DOHH2 (cell line): ENCODE measurements at regions not wholly inside any gene's neighbourhood (a gene's known extent, or its start where the extent isn't known, plus 50 kb on each side); places are given as distances from the start of the nearest gene placed in this dataset.

ENCODE experiments used
- H3F3A ChIP-seq: fragments of 200-600 bp; sonication (generic), shearing (Covaris generic); 2 replicates; pipeline ENCODE4 v1.6.0; 2016; ENCODE audit warnings: antibody characterized with exemption, mild to moderate bottlenecking; ENCODE audit not compliant: control insufficient read depth, insufficient read depth
- H3K27ac ChIP-seq: fragments of 200-600 bp; sonication (generic); 2 replicates; pipeline ENCODE4 v1.5.1; 2014; ENCODE audit warnings: low read depth, mild to moderate bottlenecking, low read length, moderate library complexity
- H3K27me3 ChIP-seq: fragments of 200-600 bp; sonication (generic); 2 replicates; pipeline ENCODE4 v1.6.1; 2014; ENCODE audit warnings: mild to moderate bottlenecking, low read length, mixed read lengths; ENCODE audit not compliant: control insufficient read depth
- H3K36me3 ChIP-seq: fragments of 200-600 bp; sonication (generic); 2 replicates; pipeline ENCODE4 v1.6.1; 2014; ENCODE audit warnings: mild to moderate bottlenecking, low read length, moderate library complexity, mixed read lengths; ENCODE audit not compliant: control insufficient read depth
- H3K4me1 ChIP-seq: fragments of 200-600 bp; sonication (generic); 2 replicates; pipeline ENCODE4 v1.6.1; 2014; ENCODE audit warnings: mild to moderate bottlenecking, low read length, mixed read lengths; ENCODE audit not compliant: control insufficient read depth
- H3K4me2 ChIP-seq: fragments of 200-600 bp; sonication (generic); 2 replicates; pipeline ENCODE4 v1.6.0; 2014; ENCODE audit warnings: mild to moderate bottlenecking, low read length, moderate library complexity
- H3K4me3 ChIP-seq: fragments of 200-600 bp; sonication (generic); 2 replicates; pipeline ENCODE4 v1.5.1; 2014; ENCODE audit warnings: mild to moderate bottlenecking, low read length, mixed read lengths
- H3K79me2 ChIP-seq: fragments of 200-600 bp; sonication (generic); 2 replicates; pipeline ENCODE4 v1.6.1; 2014; ENCODE audit warnings: mild to moderate bottlenecking, low read length, mixed read lengths; ENCODE audit not compliant: control insufficient read depth
- H3K9me2 ChIP-seq: fragments of 200-600 bp; sonication (generic); replicated peaks from 2 replicates; pipeline ENCODE4 v1.6.1; 2014; ENCODE audit warnings: mild to moderate bottlenecking, low read length, mixed read lengths; ENCODE audit not compliant: control insufficient read depth
- H3K9me3 ChIP-seq: fragments of 200-600 bp; sonication (generic); 2 replicates; pipeline ENCODE4 v1.6.1; 2014; ENCODE audit warnings: antibody characterized with exemption, low read length, mixed read lengths; ENCODE audit not compliant: control insufficient read depth, insufficient read depth
- H4K20me1 ChIP-seq: fragments of 200-600 bp; sonication (generic); 2 replicates; pipeline ENCODE4 v1.6.0; 2014; ENCODE audit warnings: low read depth, mild to moderate bottlenecking, antibody characterized with exemption, low read length, moderate library complexity; ENCODE audit not compliant: control insufficient read depth, insufficient read depth
- CTCF ChIP-seq: fragments of 200-600 bp; sonication (generic); IDR thresholded peaks from one replicate; pipeline ENCODE4 v1.5.1; 2014; ENCODE audit warnings: antibody characterized with exemption, mild to moderate bottlenecking, low read depth, low read length; ENCODE audit not compliant: poor library complexity, severe bottlenecking
- EZH2phosphoT487 ChIP-seq: fragments of 200-600 bp; sonication (generic); IDR thresholded peaks from 2 replicates; pipeline ENCODE4 v1.6.1; 2017; ENCODE audit warnings: borderline replicate concordance, mild to moderate bottlenecking, antibody characterized with exemption, low read length, moderate library complexity, mixed read lengths

GRCh38 chr1:224499204-224499603 is 64.6 kb upstream of the WDR26 start:
- H3K4me1 ChIP-seq = peaks cover 44% of the 10 kb centered on the region
- H3K4me3 ChIP-seq = no peak overlapping the region
- no peak overlapping the region for H3K27ac ChIP-seq
- H3K79me2 ChIP-seq = no peaks in the 10 kb centered on the region
- no peak overlapping the region for H3K4me2 ChIP-seq
- TF ChIP-seq EZH2phosphoT487 (no peak), CTCF (no peak)
- H3K27me3 ChIP-seq = no peaks in the 10 kb centered on the region
- no peaks in the 10 kb centered on the region for H3K9me2 ChIP-seq
- H3F3A ChIP-seq = peaks cover 5% of the 10 kb centered on the region; the same call in 1 of the 2 replicates
- H3K36me3 ChIP-seq = no peaks in the 10 kb centered on the region
- H3K9me3 ChIP-seq = no peaks in the 10 kb centered on the region; the same call in 1 of the 2 replicates
- H4K20me1 ChIP-seq = no peaks in the 10 kb centered on the region

GRCh38 chr1:224500796-224501195 is 66.2 kb upstream of the WDR26 start:
- no peak overlapping the region for H3K27ac ChIP-seq

GRCh38 chr1:224501836-224502235 is 67.2 kb upstream of the WDR26 start:
- Histone ChIP-seq H3K4me2 (no peak overlapping the region), H3K27ac (no peak overlapping the region), H3K4me3 (no peak overlapping the region), H3K9me2 (no peaks in the 10 kb centered on the region), H3K27me3 (no peaks in the 10 kb centered on the region), H3K79me2 (no peaks in the 10 kb centered on the region), H3K4me1 (peaks cover 49% of the 10 kb centered on the region), H4K20me1 (no peaks in the 10 kb centered on the region), H3K9me3 (no peaks in the 10 kb centered on the region; the same call in 1 of the 2 replicates), H3F3A (peaks cover 10% of the 10 kb centered on the region; the same call in 1 of the 2 replicates), H3K36me3 (no peaks in the 10 kb centered on the region)
- TF ChIP-seq CTCF (no peak), EZH2phosphoT487 (no peak)

More at GRCh38 chr1:224500796-224501195, 66.2 kb upstream of the WDR26 start:
- H3K9me2 ChIP-seq = no peaks in the 10 kb centered on the region
- TF ChIP-seq EZH2phosphoT487 = no peak
- no peak for TF ChIP-seq CTCF
- H3K36me3 ChIP-seq = no peaks in the 10 kb centered on the region
- no peak overlapping the region for H3K4me2 ChIP-seq
- H4K20me1 ChIP-seq = no peaks in the 10 kb centered on the region
- H3K4me1 ChIP-seq = peaks cover 49% of the 10 kb centered on the region
- H3K9me3 ChIP-seq = no peaks in the 10 kb centered on the region; the same call in 1 of the 2 replicates
- H3K4me3 ChIP-seq = no peak overlapping the region
- peaks cover 10% of the 10 kb centered on the region; the same call in 1 of the 2 replicates for H3F3A ChIP-seq
- no peaks in the 10 kb centered on the region for H3K79me2 ChIP-seq
- no peaks in the 10 kb centered on the region for H3K27me3 ChIP-seq
